Natural killer cell (primary cell): ENCODE measurements at regions not wholly inside any gene's neighbourhood (a gene's known extent, or its start where the extent isn't known, plus 50 kb on each side); places are given as distances from the start of the nearest gene placed in this dataset.
"Not testable (repeated sequence)": the region's sequence is repeated elsewhere in the genome, so short reads cannot be mapped to it uniquely, and the experiment has no call there.

Source experiments
- ATAC-seq, 3 donors: fragments of 150-1000 bp in 2 of 3; fragments of 200-7000 bp in 1 of 3; cut with Tn5 transposase; 1 replicate in 1 of 3; 2 replicates in 2 of 3; pipeline ENCODE4 v1.10.0; 2021; ENCODE audit warnings: mild to moderate bottlenecking in 2 of 3, moderate library complexity in 2 of 3
- DNase-seq, 2 donors: peaks; one replicate each; pipeline versions ENCODE4 v3.0.0 to v3.0.0-alpha.2; 2013 to 2021; ENCODE audit warnings: mixed read lengths in 1 of 2
- H3K27ac ChIP-seq: one replicate; pipeline ENCODE4 v1.5.1; 2013; ENCODE audit warnings: mild to moderate bottlenecking, low read length
- H3K27me3 ChIP-seq: one replicate; pipeline ENCODE4 v1.6.1; 2013; ENCODE audit warnings: low read length; ENCODE audit not compliant: control insufficient read depth, insufficient read depth
- H3K36me3 ChIP-seq: one replicate; pipeline ENCODE4 v1.6.1; 2013; ENCODE audit warnings: low read length; ENCODE audit not compliant: control insufficient read depth, insufficient read depth
- H3K4me1 ChIP-seq: one replicate; pipeline ENCODE4 v1.6.1; 2013; ENCODE audit warnings: low read length; ENCODE audit not compliant: control insufficient read depth, insufficient read depth
- H3K4me3 ChIP-seq: one replicate; pipeline ENCODE4 v1.5.1; 2013; ENCODE audit warnings: low read length
- H3K9me3 ChIP-seq: one replicate; pipeline ENCODE4 v1.6.1; 2013; ENCODE audit warnings: low read length; ENCODE audit not compliant: control insufficient read depth, insufficient read depth
- H3K27ac Mint-ChIP-seq, 2 donors: one replicate each; pipeline ENCODE4 v1.8.0; 2022; ENCODE audit warnings: mild to moderate bottlenecking in 2 of 2, mixed read lengths in 2 of 2, moderate library complexity in 1 of 2
- H3K27me3 Mint-ChIP-seq, 2 donors: one replicate each; pipeline ENCODE4 v1.8.0; 2022; ENCODE audit warnings: low read depth in 2 of 2, mixed read lengths in 2 of 2
- H3K36me3 Mint-ChIP-seq: one replicate; pipeline ENCODE4 v1.8.0; 2022; ENCODE audit warnings: mixed read lengths
- H3K4me1 Mint-ChIP-seq, 2 donors: one replicate each; pipeline ENCODE4 v1.8.0; 2022; ENCODE audit warnings: mixed read lengths in 2 of 2
- H3K4me3 Mint-ChIP-seq: one replicate; pipeline ENCODE4 v1.8.0; 2022; ENCODE audit warnings: mild to moderate bottlenecking, moderate library complexity, mixed read lengths
- H3K9me3 Mint-ChIP-seq, 2 donors: one replicate each; pipeline ENCODE4 v1.8.0; 2022; ENCODE audit warnings: mixed read lengths in 2 of 2
- CTCF ChIP-seq: fragments of 200-600 bp; IDR thresholded peaks from one replicate; pipeline ENCODE4 v1.8.0; 2022; ENCODE audit warnings: antibody characterized with exemption
- WGBS: methylation state at CpG from one replicate; pipeline ENCODE4 v1.1.7; 2013; ENCODE audit warnings: missing lambda C conversion rate; ENCODE audit not compliant: insufficient coverage; 5-methylcytosine and 5-hydroxymethylcytosine counted together
- intact Hi-C: fragments of 100-400 bp; cut with micrococcal nuclease; formaldehyde crosslinking; loops from one replicate; pipeline ENCODE4 v1.14.2; 2022

GRCh38 chr16:7239547-7239946 is 93.1 kb upstream of the RBFOX1 start:
- intact Hi-C loops = no loop called here
- H3K36me3 Mint-ChIP-seq = no peaks in the 10 kb centered on the region
- Histone ChIP-seq H3K9me3 (no peaks in the 10 kb centered on the region), H3K27ac (no peak overlapping the region), H3K4me1 (no peaks in the 10 kb centered on the region), H3K4me3 (no peak overlapping the region), H3K36me3 (no peaks in the 10 kb centered on the region), H3K27me3 (no peaks in the 10 kb centered on the region)
- H3K27me3 Mint-ChIP-seq = no peaks in the 10 kb centered on the region
- peaks cover 0 to 3% of the 10 kb centered on the region in 2 donors for H3K9me3 Mint-ChIP-seq
- H3K27ac Mint-ChIP-seq = no peak overlapping the region
- no peak overlapping the region for H3K4me3 Mint-ChIP-seq
- DNase-seq (no peak), ATAC-seq (no peak)
- TF ChIP-seq CTCF = no peak
- WGBS = 67% methylated on average over 1 of the region's 2 CpGs
- no peaks in the 10 kb centered on the region for H3K4me1 Mint-ChIP-seq

- H3K27ac Mint-ChIP-seq = no peak overlapping the region
- DNase-seq (no peak), ATAC-seq (no peak)
- H3K4me1 ChIP-seq = no peaks in the 10 kb centered on the region
- H3K27me3 ChIP-seq = no peaks in the 10 kb centered on the region
- H3K4me3 ChIP-seq = no peak overlapping the region
- intact Hi-C loops = no loop called here
- H3K27ac ChIP-seq = no peak overlapping the region
- no peak overlapping the region for H3K4me3 Mint-ChIP-seq
- 80% methylated on average over 6 of the region's 6 CpGs for WGBS
- no peaks in the 10 kb centered on the region for H3K4me1 Mint-ChIP-seq
- no peaks in the 10 kb centered on the region for H3K36me3 Mint-ChIP-seq
- no peaks in the 10 kb centered on the region for H3K9me3 ChIP-seq
- H3K36me3 ChIP-seq = no peaks in the 10 kb centered on the region
- no peaks in the 10 kb centered on the region for H3K27me3 Mint-ChIP-seq
- TF ChIP-seq CTCF = no peak
- peaks cover 0 to 5% of the 10 kb centered on the region in 2 donors for H3K9me3 Mint-ChIP-seq
Measured at GRCh38 chr16:7236824-7237410, 95.7 kb upstream of the RBFOX1 start.

GRCh38 chr16:7233975-7234374 is 98.7 kb upstream of the RBFOX1 start:
- Histone ChIP-seq H3K4me3 (no peak overlapping the region), H3K9me3 (no peaks in the 10 kb centered on the region), H3K27me3 (no peaks in the 10 kb centered on the region), H3K36me3 (no peaks in the 10 kb centered on the region), H3K27ac (no peak overlapping the region), H3K4me1 (no peaks in the 10 kb centered on the region)
- Mint-ChIP-seq H3K4me3 (no peak overlapping the region), H3K9me3 (peaks cover 3 to 9% of the 10 kb centered on the region in 2 donors), H3K36me3 (no peaks in the 10 kb centered on the region), H3K4me1 (no peaks in the 10 kb centered on the region), H3K27ac (no peak overlapping the region), H3K27me3 (no peaks in the 10 kb centered on the region)
- WGBS = 62% methylated on average over 2 of the region's 2 CpGs
- ATAC-seq (no peak), DNase-seq (no peak)
- intact Hi-C loops = no loop called here
- TF ChIP-seq CTCF = no peak

GRCh38 chr16:7231762-7232161 is 100.9 kb upstream of the RBFOX1 start:
- H3K4me3 ChIP-seq = no peak overlapping the region
- no peak for ATAC-seq
- H3K27ac ChIP-seq = no peak overlapping the region
- no peak overlapping the region for H3K27ac Mint-ChIP-seq
- intact Hi-C loops = no loop called here
- H3K4me1 ChIP-seq = no peaks in the 10 kb centered on the region
- no peaks in the 10 kb centered on the region for H3K9me3 ChIP-seq
- no peak for TF ChIP-seq CTCF
- no peaks in the 10 kb centered on the region for H3K36me3 ChIP-seq
- H3K27me3 Mint-ChIP-seq = no peaks in the 10 kb centered on the region
- H3K9me3 Mint-ChIP-seq = peaks cover 9 to 17% of the 10 kb centered on the region in 2 donors
- WGBS = 97% methylated on average over 5 of the region's 5 CpGs
- H3K36me3 Mint-ChIP-seq = no peaks in the 10 kb centered on the region
- H3K27me3 ChIP-seq = no peaks in the 10 kb centered on the region
- no peaks in the 10 kb centered on the region for H3K4me1 Mint-ChIP-seq
- no peak overlapping the region for H3K4me3 Mint-ChIP-seq
- DNase-seq = no peak

- H3K27ac Mint-ChIP-seq, H3K4me1 ChIP-seq, H3K36me3 ChIP-seq, ATAC-seq, H3K36me3 Mint-ChIP-seq, DNase-seq, H3K27me3 ChIP-seq, intact Hi-C loops, H3K9me3 ChIP-seq, H3K4me3 ChIP-seq, H3K27ac ChIP-seq, H3K4me1 Mint-ChIP-seq, H3K4me3 Mint-ChIP-seq, H3K27me3 Mint-ChIP-seq: not testable (repeated sequence)
- H3K9me3 Mint-ChIP-seq = peaks cover 12 to 17% of the 10 kb centered on the region in 2 donors
- WGBS = 80% methylated on average over 2 of the region's 3 CpGs
Measured at GRCh38 chr16:7229433-7230218, 103.0 kb upstream of the RBFOX1 start.
